ENCODE measurements at regions not wholly inside any gene's neighbourhood (a gene's known extent, or its start where the extent isn't known, plus 50 kb on each side); places are given as distances from the start of the nearest gene placed in this dataset.

DNA sequence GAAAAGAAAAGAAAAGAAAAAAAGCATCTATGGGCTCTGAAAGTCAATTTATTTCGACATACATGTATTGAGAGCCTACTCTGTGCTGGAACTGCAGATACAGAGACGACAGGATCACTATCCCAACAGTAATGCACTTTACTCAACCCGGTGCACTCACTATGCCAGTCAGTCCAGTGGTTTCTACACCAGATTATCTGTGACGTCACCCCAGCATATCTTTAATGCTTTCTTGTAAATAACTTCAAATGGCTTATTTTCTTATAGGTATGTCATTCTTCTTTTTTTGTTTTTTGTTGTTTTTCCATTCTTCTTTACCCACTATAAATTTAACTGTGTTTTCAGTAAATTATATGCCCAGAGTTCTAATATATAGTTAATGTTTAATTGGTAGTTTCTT is 800.0 kb upstream of the FANCL start:
- Histone ChIP-seq H2AFZ (ENCODE audit: low read length) (no peak overlapping the region), H3K9me3 (ENCODE audit: insufficient read depth in 2 of 2, low read depth in 1 of 2, low read length in 1 of 2) (no peaks in the 10 kb centered on the region), H3K4me2 (ENCODE audit: insufficient read depth in 1 of 2, low read depth in 2 of 2, low read length in 2 of 2) (no peak overlapping the region), H2BK5ac (ENCODE audit: low read depth, low read length) (no peak overlapping the region), H2BK120ac (replicated peaks; ENCODE audit: low read depth, low read length) (no peak overlapping the region), H3K36me3 (ENCODE audit: control insufficient read depth in 2 of 4, insufficient read depth in 4 of 4, low read length in 3 of 4) (no peaks in the 10 kb centered on the region), H4K20me1 (replicated peaks in 1 of 2; ENCODE audit: control insufficient read depth in 1 of 2, insufficient read depth in 2 of 2, low read length in 2 of 2) (no peaks in the 10 kb centered on the region), H3K56ac (replicated peaks; ENCODE audit: insufficient read length, low read depth, low read length) (no peak overlapping the region), H3K23me2 (ENCODE audit: low read depth, low read length) (no peaks in the 10 kb centered on the region), H3K79me1 (ENCODE audit: low read depth, low read length) (no peaks in the 10 kb centered on the region), H4K5ac (ENCODE audit: insufficient read length, low read depth, low read length) (no peak overlapping the region), H3K27ac (ENCODE audit: low read depth, low read length) (no peak overlapping the region), H2BK20ac (ENCODE audit: low read length) (no peak overlapping the region), H2BK15ac (ENCODE audit: low read length) (no peak overlapping the region), H3K4ac (replicated peaks; ENCODE audit: insufficient read length, low read depth, low read length) (no peak overlapping the region), H2AK5ac (ENCODE audit: low read depth, low read length) (no peak overlapping the region), H3K18ac (ENCODE audit: extremely low read depth, low read length) (no peak overlapping the region), H3K79me2 (ENCODE audit: control insufficient read depth in 1 of 2, insufficient read depth in 2 of 2, low read length in 2 of 2) (no peaks in the 10 kb centered on the region), H3K4me3 (ENCODE audit: extremely low read depth in 1 of 4, insufficient read depth in 2 of 4, low read depth in 3 of 4, low read length in 4 of 4) (no peak overlapping the region), H3K4me1 (replicated peaks in 1 of 4; ENCODE audit: control insufficient read depth in 3 of 4, insufficient read depth in 4 of 4, low read length in 3 of 4) (no peaks in the 10 kb centered on the region), H2BK12ac (ENCODE audit: low read depth, low read length) (no peak overlapping the region), H4K91ac (replicated peaks; ENCODE audit: insufficient read length, low read length) (no peak overlapping the region), H4K8ac (ENCODE audit: extremely low read depth, insufficient read depth, low read length) (no peak overlapping the region), H3K9ac (replicated peaks in 1 of 4; ENCODE audit: extremely low read depth in 1 of 4, low read depth in 3 of 4, low read length in 3 of 4) (no peak overlapping the region), H3K14ac (ENCODE audit: insufficient read length) (no peak overlapping the region), H3K27me3 (replicated peaks in 1 of 4; ENCODE audit: control insufficient read depth in 3 of 4, extremely low read depth in 1 of 4, insufficient read depth in 3 of 4, low read length in 3 of 4) (no peaks in the 10 kb centered on the region), H3K23ac (ENCODE audit: insufficient read length) (no peak overlapping the region)
- DNase-seq (ENCODE audit: low read depth in 1 of 2, low spot score in 2 of 2) (no peak), FAIRE-seq (no peak)
- ChIA-PET CTCF (ENCODE audit: partially characterized antibody) (interaction anchor here (1.4 kb wide), 1 partner anchor 16 kb away, joined by 3 read pairs; no protein-coding TSS in a partner anchor), POLR2A (ENCODE audit: partially characterized antibody) (no interaction called here)
- TF ChIP-seq SP4 (IDR thresholded peaks at IDR 0.05; ENCODE audit: low read length) (no peak), ZNF274 (IDR thresholded peaks at IDR 0.05; ENCODE audit: borderline replicate concordance, extremely low read depth, low read length) (no peak), TCF12 (IDR thresholded peaks at IDR 0.05; ENCODE audit: low read depth, low read length) (no peak), BRCA1 (IDR thresholded peaks at IDR 0.05; ENCODE audit: low read depth, low read length) (no peak), SUZ12 (IDR thresholded peaks at IDR 0.05; ENCODE audit: low read length) (no peak), EP300 (IDR thresholded peaks at IDR 0.05; ENCODE audit: borderline replicate concordance in 1 of 2, low read depth in 2 of 2, low read length in 2 of 2) (no peak), SAP30 (IDR thresholded peaks at IDR 0.05; ENCODE audit: insufficient read depth, insufficient replicate concordance, low read length) (no peak), RBBP5 (IDR thresholded peaks at IDR 0.05; ENCODE audit: borderline replicate concordance, low read depth, low read length) (no peak), TBP (IDR thresholded peaks at IDR 0.05; ENCODE audit: low read depth, low read length) (no peak), YY1 (IDR thresholded peaks at IDR 0.05; ENCODE audit: low read depth, low read length) (no peak), GTF2F1 (IDR thresholded peaks at IDR 0.05; ENCODE audit: borderline replicate concordance, low read depth, low read length) (no peak), TEAD4 (IDR thresholded peaks at IDR 0.05; ENCODE audit: low read depth, low read length) (no peak)
- WGBS, 2 experiments (ENCODE audit: extremely low coverage in 1 of 2, insufficient coverage in 1 of 2, insufficient read length in 1 of 2, insufficient replicate concordance in 2 of 2, low coverage in 1 of 2, low lambda C conversion rate in 2 of 2, missing lambda C conversion rate in 1 of 2) = 67% methylated on average over 4 of the region's 4 CpGs; no CpG with 5 or more reads in 1 of the 2 experiments
